Limb (tissue), 2 donors: ENCODE measurements at regions not wholly inside any gene's neighbourhood (a gene's known extent, or its start where the extent isn't known, plus 50 kb on each side); places are given as distances from the start of the nearest gene placed in this dataset.
"Not testable (repeated sequence)": the region's sequence is repeated elsewhere in the genome, so short reads cannot be mapped to it uniquely, and the experiment has no call there.

Experiments used
- DNase-seq, 2 donors: peaks; one replicate each; pipeline ENCODE4 v3.0.0-alpha.2; 2016; ENCODE audit errors: extremely low spot score in 2 of 2

DNA sequence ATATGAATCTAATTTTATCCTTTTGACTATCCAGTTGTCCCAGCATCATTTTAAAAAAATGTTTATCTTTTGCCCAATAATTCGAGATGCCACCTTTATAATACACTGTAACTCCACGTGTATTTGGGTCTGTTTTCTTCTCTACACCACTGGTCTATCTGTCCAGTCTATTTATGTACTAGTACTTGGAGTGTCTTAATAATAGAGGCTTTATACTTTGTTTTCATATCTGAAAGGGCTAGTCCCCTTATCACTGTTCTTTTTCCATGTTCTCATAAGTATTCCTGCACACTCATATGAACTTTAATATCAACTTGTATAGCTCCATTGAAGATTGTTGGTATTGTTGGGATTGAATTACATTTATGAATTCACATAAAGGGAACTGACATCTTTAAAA, 101.1 kb upstream of the RMP24 start:
- DNase-seq = no peak

DNA sequence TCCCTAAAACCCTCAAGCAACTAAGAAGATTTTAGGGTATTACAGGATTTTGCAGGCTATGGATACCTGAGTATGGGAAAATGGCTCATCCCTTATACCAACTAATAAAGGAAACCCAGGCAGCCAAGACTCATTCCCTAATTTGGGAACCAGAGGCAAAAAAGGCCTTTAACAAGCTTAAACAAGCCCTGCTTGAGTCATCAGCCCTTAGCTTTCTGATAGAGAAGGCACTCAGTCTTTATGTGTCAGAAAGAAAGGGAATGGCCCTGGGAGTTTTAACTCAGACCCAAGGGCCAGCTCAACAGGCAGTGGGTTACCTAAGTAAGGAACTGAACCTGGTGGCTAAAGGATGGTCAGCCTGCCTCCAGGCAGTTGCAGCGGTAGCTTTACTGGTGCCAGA, 96.9 kb upstream of the RMP24 start:
- DNase-seq = no peak

DNA sequence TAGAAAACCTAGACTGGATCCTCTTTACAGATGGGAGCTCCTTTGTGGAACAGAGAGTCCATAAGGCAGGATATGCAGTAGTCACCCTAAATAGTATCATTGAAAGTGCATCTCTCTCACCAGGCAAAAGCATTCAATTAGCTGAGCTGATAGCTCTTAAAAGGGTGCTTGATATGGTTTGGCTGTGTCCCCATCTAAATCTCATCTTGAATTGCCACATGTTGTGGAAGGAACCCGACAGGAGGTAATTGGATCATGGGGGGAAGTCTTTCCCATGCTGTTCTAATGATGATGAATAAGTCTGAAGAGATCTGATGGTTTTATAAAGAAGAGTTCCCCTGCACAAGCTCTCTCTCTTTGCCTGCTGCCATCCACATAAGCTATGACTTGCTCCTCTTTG, 96.2 kb upstream of the RMP24 start:
- no peak for DNase-seq

DNA sequence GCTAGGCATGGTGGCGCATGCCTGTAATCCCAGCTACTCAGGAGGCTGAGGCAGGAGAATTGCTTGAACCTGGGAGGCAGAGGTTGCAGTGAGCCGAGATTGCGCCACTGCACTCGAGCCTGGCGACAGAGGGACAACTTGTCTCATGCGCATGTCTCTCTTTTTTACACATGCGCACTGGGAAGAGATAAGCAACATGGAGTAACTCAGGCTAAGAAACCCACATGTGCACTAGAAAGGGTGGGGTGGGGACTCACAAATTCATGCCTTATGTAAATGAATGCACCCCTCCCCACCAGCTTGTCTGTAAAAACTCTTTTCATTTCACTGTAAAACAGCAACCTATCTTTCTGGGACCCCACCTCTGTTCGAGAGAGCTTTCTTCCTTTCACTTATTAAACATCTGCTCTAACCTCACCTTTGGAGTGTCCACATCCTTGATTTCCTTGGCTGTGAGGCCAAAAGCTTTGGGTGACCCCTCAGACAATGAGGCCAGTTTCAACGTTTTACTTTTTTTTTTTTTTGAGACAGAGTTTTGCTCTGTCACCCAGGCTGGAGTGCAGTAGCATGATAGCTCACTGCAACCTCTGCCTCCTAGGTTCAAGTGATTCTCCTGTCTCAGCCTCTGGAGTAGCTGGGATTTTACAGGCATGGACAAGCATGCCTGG, 91.6 kb upstream of the RMP24 start:
- DNase-seq = no peak

DNA sequence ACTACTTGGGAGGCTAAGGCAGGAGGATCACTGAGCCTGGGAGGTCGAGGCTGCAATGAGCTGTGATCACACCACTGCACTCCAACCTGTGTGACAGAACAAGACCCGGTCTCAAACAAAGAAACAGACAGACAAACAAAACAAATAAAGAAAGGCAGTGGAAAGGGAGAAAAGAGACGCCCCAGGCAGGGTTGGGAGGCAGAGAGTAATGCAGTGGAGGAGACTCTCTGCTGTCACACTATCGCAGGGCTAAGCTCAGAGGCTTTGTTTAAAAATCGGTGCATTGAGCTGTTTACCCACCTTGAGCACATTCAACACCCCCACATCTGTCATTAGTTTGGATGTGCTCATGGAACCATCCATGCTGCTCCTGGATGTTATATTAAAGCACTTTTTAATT, 84.2 kb upstream of the RMP24 start:
- no peak for DNase-seq

DNA sequence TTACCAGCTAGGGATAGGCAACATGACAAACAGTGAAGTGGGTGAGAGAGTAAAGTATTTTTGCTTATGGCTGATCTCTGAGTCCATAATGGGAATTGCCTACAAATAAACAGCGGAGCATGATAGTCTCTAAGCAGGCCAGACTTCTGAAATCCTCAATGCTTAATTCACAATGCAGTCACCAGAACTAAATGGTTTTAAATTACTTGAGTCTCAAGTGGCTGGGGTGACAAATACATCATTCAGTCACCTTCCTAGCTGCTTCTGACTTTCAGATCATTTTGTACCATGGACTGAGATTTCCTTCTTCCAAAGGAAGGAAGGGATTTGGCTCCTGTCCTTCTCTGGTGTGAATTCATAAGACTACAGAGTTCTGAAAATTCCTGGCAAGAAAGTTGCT, 82.8 kb upstream of the RMP24 start:
- DNase-seq = no peak

DNA sequence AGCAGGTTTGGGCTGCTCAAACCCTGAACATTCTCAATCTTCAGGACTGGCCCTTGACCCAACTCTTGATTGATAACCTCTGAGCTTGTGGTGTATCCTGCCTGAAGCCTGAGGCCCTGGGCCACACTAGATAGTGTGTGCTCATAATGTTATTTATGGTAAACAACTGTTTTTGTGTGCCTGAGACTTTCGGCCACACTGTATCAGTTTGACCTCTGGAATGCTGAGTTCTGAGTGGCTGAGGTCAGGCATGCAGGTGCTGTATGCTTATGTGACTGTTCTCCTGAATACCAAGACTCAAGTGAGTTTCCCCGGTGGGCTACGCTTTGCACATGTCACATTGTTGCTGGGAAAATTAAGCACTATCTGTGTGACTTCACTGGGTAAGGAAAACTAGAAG, 82.2 kb upstream of the RMP24 start:
- no peak for DNase-seq

DNA sequence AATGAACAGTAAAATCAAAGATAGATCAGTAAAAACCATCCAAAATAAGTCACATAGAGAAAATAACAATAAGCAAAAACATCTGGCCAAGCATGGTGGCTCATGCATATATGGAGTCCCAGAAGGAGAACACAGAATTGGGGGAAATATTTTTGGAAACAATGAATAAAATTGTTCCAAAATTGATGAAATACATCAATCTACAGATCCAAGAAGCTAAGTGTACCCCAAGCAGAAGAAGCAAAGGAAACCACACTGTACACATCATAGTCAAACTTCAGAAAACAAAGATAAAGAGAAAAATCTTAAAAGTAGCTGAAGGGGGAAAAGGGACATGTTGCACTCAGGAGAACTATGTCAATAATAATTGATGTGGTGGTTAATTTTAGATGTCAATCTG, 80.4 kb upstream of the RMP24 start:
- DNase-seq = no peak

DNA sequence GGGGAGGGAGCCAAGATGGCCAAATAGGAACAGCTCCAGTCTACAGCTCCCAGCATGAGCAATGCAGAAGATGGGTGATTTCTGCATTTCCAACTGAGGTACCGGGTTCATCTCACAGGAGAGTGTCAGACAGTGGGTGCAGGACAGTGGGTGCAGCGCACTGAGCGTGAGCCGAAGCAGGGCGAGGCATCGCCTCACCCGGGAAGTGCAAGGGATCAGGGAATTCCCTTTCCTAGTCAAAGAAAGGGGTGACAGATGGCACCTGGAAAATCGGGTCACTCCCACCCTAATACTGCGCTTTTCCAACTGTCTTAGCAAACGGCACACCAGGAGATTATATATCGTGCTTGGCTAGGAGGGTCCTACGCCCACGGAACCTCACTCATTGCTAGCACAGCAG, 75.0 kb upstream of the RMP24 start:
- DNase-seq = not testable (repeated sequence)

DNA sequence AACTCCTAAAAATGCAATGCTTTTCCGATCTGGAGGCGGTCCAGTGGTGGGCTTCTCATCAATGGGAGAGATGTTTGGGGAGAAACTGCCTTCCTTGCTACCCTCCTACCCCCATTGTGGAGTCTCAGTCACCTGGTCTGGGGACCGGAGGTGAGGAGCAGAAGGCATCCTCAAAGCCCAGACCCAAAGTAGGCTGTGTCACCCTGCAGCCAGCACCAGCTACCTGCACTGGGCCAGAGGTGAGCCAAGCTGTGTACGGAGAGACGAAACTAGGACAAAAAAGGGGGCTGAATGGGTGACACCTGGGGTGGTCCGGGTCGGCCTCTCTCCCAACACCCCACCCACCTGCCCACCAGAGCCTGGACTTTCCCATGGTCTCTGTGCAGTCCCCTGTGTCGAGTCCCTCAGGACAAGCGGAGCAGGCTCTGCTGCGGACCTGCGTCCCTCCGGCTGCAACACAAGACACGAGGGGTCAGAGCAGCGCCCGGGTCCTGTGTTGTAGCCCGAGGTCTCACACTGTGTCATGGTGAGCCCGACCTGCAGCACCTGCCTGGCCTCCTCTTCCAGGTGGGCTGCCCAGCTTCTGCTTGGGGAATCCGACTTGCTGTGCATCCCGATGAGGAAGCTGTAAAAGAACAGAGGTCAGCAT, 68.0 kb upstream of the RMP24 start:
- no peak for DNase-seq

DNA sequence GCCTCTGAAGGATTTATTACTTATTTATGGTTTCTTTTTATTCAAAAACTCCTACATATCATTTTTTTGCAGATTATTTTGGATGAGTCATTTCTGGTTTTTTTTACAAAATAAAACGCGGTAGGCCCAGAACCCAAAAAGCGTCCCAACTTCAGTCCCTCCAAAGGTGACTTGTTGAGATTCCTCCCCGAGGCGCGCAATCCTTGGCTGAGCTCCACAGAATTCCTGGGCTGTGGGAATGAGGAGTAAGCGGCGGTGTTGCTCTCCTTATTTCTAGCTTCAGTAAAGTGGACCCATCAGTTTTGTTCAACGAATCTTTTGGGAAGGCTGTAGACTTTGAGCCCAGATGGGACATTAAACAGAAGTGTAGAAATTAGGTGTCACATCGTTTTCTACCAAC, 67.0 kb upstream of the RMP24 start:
- no peak for DNase-seq

DNA sequence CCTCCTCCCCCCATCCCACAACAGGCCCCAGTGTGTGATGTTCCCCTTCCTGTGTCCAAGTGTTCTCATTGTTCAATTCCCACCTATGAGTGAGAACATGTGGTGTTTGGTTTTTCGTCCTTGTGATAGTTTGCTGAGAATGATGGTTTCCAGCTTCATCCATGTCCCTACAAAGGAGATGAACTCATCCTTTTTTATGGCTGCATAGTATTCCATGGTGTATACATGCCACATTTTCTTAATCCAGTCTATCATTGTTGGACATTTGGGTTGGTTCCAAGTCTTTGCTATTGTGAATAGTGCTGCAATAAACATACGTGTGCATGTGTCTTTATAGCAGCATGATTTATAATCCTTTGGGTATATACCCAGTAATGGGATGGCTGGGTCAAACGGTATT, 66.2 kb upstream of the RMP24 start:
- not testable (repeated sequence) for DNase-seq

DNA sequence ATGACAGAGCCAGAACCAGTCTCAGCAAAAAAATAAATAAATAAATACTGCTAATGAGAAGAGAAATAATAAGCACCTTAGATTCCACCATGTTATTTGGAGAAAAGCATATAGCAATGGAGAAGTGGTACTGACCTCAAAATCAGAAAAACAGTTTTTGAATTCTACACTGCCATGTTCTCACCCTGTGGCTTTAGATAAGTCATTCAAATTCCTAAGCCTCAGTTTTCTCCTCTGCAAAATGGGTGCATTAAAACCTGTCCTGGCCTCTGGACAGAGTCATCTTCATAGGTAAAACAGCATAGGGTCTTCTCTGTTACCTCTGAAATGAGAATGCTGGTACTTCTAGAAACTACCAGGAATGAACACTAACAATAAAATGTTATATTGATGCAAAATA, 62.2 kb upstream of the RMP24 start:
- no peak for DNase-seq

DNA sequence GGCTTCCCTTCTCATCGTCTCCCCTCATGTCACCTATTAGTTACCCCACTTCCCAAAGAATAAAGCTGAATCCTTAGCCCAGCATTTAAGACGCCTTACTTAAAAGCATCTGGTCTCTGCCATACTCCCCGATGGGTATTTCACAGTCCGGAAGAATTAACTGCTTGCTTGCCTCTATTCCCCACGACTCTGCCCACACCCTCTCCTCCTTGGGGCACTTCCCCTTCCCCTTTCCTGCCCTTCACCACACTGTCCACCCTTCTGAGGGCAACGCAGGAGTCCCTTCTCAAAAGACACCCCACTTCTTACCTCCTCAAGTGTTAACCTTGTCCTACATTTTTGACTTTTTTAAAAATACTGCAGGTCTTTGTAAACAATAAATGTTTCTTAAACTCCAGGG, 60.1 kb upstream of the RMP24 start:
- DNase-seq = no peak

DNA sequence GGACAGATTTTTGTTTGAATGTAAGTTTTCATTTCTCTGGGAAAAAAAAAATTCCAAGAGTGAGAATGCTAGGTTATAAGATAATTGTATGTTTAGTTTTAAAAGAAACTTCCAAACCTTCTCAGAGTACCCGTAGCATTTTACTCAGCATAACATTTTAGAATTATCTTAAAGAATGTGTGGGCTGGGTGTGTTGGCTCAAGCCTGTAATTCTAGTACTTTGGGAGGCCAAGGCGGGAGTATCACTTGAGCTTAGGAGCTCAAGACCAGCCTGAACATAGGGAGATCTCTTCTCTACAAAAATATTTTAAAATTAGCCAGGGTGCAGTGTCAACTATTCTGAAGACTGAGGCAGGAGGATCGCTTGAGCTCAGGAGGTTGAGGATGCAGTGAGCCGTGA, 57.4 kb upstream of the RMP24 start:
- no peak for DNase-seq

DNA sequence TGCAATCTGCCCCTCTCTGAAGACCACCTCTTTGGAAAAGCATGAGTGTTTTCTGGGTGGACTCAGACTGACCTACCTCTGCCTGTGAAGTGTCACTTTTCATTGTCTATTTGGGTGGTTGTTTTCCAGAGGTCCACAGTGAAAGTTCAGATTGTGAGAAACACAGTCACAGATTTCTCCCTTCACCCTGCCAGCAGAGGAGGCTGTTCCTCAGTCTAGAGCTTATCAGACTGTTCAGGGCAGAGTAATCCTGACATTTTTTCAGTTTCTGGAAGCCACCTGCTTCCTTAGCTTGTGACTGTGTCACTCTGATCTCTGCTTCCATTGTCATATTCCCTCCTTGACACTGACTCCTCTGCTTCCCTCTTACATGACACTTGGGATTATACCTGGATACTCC, 55.4 kb upstream of the RMP24 start:
- DNase-seq = no peak

DNA sequence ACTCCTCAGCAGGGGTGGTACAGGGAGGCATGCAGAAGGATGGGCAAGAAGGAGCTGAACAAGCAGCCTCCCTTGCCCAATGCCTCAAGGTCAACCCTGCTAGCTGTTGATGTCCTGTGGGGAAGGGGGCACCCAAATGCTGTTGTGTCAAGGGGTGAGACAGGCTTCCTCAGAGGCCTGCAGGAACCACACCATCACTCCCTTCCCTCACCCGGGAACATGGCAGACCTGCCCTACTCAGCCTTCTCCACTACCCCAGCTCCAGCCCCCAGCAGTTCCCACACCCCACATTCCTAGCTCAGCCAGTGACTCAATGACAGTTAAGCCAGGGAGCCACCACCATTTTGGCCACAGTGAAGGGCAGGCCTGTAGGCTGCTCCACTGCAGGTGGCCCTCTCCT, 53.9 kb upstream of the RMP24 start:
- DNase-seq = no peak

DNA sequence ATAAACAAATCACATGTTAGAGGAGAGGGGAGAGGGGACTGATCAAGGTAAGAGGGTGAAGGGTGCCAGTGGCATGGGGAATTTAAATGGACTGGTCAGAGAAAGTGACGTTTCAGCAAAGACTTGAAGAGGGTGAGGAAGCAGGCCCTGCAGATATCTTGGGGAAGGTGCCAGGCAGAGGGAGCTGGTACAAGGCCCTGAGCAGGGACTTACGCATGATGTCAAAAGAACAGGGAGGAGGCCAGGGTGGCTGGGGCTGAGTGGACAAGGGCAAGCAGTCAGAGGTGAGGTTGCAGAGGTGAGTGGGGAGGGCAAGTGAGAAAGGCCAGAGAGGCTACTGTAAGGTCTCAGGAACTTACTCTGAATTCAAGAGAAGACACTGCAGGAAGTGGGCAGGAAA, 53.3 kb upstream of the RMP24 start:
- no peak for DNase-seq

DNA sequence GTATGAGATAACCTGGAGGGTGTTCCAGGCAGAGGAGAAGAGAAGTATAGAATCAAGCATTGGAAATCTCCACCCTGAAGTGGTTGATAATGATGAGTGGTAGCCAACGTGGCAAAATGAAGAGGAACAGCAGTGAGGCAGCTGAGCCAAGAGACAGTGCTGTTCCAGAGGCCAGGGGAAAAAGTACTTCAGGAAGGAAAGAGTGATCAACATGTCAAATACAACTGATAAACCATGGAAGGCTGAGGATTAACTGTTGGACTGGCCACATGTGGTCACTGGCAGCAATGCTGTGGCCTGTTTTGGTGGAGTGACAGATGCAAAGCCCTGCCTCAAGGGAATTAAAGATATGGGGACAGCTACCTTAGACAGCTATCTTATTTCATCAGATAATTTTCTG, 51.9 kb upstream of the RMP24 start:
- no peak for DNase-seq
